H1 (cell line): ENCODE measurements at regions not wholly inside any gene's neighbourhood (a gene's known extent, or its start where the extent isn't known, plus 50 kb on each side); places are given as distances from the start of the nearest gene placed in this dataset.

Experiments
- CTCF ChIA-PET: fragments of 300-600 bp; sonication (Branson Sonifier 250); formaldehyde crosslinking; loops from one replicate; lab custom pipeline; 2021; ENCODE audit not compliant: partially characterized antibody; lab: Charles Lee
- POLR2A ChIA-PET: fragments of 300-600 bp; sonication (Branson Sonifier 250); formaldehyde crosslinking; loops from one replicate; lab custom pipeline; 2021; ENCODE audit warnings: inconsistent platforms; ENCODE audit not compliant: partially characterized antibody; lab: Charles Lee
- DNase-seq, 2 experiments: peaks; one replicate each; pipeline versions ENCODE4 v3.0.0 to v3.0.0-alpha.2; 2010 to 2022; ENCODE audit warnings: low spot score in 2 of 2, low read depth in 1 of 2, mixed read lengths in 1 of 2
- FAIRE-seq: peaks from 2 replicates; lab custom pipeline; 2011; peaks lifted over from hg19 to GRCh38; lab: Jason Lieb, UNC
- H2AFZ ChIP-seq: 2 replicates; pipeline ENCODE4 v1.8.1; 2012; ENCODE audit warnings: low read length, inconsistent platforms
- H2AK5ac ChIP-seq: 2 replicates; pipeline ENCODE4 v1.6.1; 2013; ENCODE audit warnings: low read depth, low read length
- H2BK120ac ChIP-seq: replicated peaks from 2 replicates; pipeline ENCODE3; 2013; ENCODE audit warnings: low read depth, low read length, inconsistent platforms
- H2BK12ac ChIP-seq: 2 replicates; pipeline ENCODE4 v1.6.1; 2013; ENCODE audit warnings: low read depth, low read length
- H2BK15ac ChIP-seq: 2 replicates; pipeline ENCODE4 v1.6.1; 2013; ENCODE audit warnings: low read length
- H2BK20ac ChIP-seq: 2 replicates; pipeline ENCODE4 v1.6.1; 2013; ENCODE audit warnings: low read length
- H2BK5ac ChIP-seq: 2 replicates; pipeline ENCODE4 v1.6.1; 2013; ENCODE audit warnings: low read depth, low read length
- H3K14ac ChIP-seq: 2 replicates; pipeline ENCODE4 v1.6.1; 2013; ENCODE audit warnings: inconsistent platforms; ENCODE audit not compliant: insufficient read length
- H3K18ac ChIP-seq: 2 replicates; pipeline ENCODE4 v1.6.1; 2013; ENCODE audit warnings: low read length; ENCODE audit errors: extremely low read depth
- H3K23ac ChIP-seq: 2 replicates; pipeline ENCODE4 v1.6.1; 2013; ENCODE audit warnings: inconsistent platforms; ENCODE audit not compliant: insufficient read length
- H3K23me2 ChIP-seq: 2 replicates; pipeline ENCODE4 v1.6.1; 2013; ENCODE audit warnings: low read depth, low read length
- H3K27ac ChIP-seq: 2 replicates; pipeline ENCODE4 v1.6.1; 2011; ENCODE audit warnings: low read depth, low read length, inconsistent platforms
- H3K27me3 ChIP-seq, 4 experiments: replicated peaks in 1 of 4; 1 replicate in 1 of 4; 2 replicates in 3 of 4; pipeline versions ENCODE4 v1.6.1 to v1.8.1; 2011 to 2013; ENCODE audit warnings: low read length in 3 of 4, mild to moderate bottlenecking in 3 of 4, inconsistent platforms in 2 of 4, mixed read lengths in 2 of 4, moderate library complexity in 1 of 4; ENCODE audit not compliant: control insufficient read depth in 3 of 4, insufficient read depth in 3 of 4; ENCODE audit errors: extremely low read depth in 1 of 4
- H3K36me3 ChIP-seq, 4 experiments: 2 replicates each; pipeline versions ENCODE4 v1.6.1 to v1.8.1; 2011 to 2013; ENCODE audit warnings: mild to moderate bottlenecking in 4 of 4, low read length in 3 of 4, moderate library complexity in 2 of 4, control low read depth in 1 of 4, inconsistent platforms in 1 of 4; ENCODE audit not compliant: insufficient read depth in 4 of 4, control insufficient read depth in 2 of 4
- H3K4ac ChIP-seq: replicated peaks from 2 replicates; pipeline ENCODE3; 2013; ENCODE audit warnings: low read length, low read depth, mixed read lengths, inconsistent platforms; ENCODE audit not compliant: insufficient read length
- H3K4me1 ChIP-seq, 4 experiments: replicated peaks in 1 of 4; 1 replicate in 1 of 4; 2 replicates in 3 of 4; pipeline versions ENCODE4 v1.6.1 to v1.8.1; 2011 to 2013; ENCODE audit warnings: low read length in 3 of 4, inconsistent platforms in 2 of 4, mixed read lengths in 1 of 4; ENCODE audit not compliant: insufficient read depth in 4 of 4, control insufficient read depth in 3 of 4
- H3K4me2 ChIP-seq, 2 experiments: 2 replicates each; pipeline versions ENCODE4 v1.6.1 to v1.8.1; 2011 to 2013; ENCODE audit warnings: low read depth in 2 of 2, low read length in 2 of 2, control low read depth in 1 of 2, inconsistent platforms in 1 of 2, mild to moderate bottlenecking in 1 of 2; ENCODE audit not compliant: insufficient read depth in 1 of 2
- H3K4me3 ChIP-seq, 4 experiments: fragments of 200-600, 300-600 bp in 1 of 4; sonication (generic), shearing (Covaris generic), sonication (Bioruptor Twin) in 1 of 4; 2 replicates each; pipeline versions ENCODE4 v1.5.1 to v1.8.1; 2011 to 2016; ENCODE audit warnings: low read length in 4 of 4, low read depth in 3 of 4, control low read depth in 2 of 4, inconsistent platforms in 2 of 4, mild to moderate bottlenecking in 2 of 4, mixed read lengths in 1 of 4, moderate library complexity in 1 of 4; ENCODE audit not compliant: insufficient read depth in 2 of 4; ENCODE audit errors: extremely low read depth in 1 of 4
- H3K56ac ChIP-seq: replicated peaks from 2 replicates; pipeline ENCODE3; 2013; ENCODE audit warnings: low read depth, mild to moderate bottlenecking, mixed read lengths, low read length, inconsistent platforms; ENCODE audit not compliant: insufficient read length
- H3K79me1 ChIP-seq: 2 replicates; pipeline ENCODE4 v1.6.1; 2013; ENCODE audit warnings: low read depth, low read length, control low read depth
- H3K79me2 ChIP-seq, 2 experiments: 2 replicates each; pipeline versions ENCODE4 v1.6.1 to v1.8.1; 2012 to 2013; ENCODE audit warnings: low read length in 2 of 2, mild to moderate bottlenecking in 2 of 2, inconsistent platforms in 1 of 2; ENCODE audit not compliant: insufficient read depth in 2 of 2, control insufficient read depth in 1 of 2
- H3K9ac ChIP-seq, 4 experiments: replicated peaks in 1 of 4; 1 replicate in 1 of 4; 2 replicates in 3 of 4; pipeline versions ENCODE4 v1.6.1 to v1.8.1; 2011 to 2013; ENCODE audit warnings: low read depth in 3 of 4, low read length in 3 of 4, control low read depth in 2 of 4, mild to moderate bottlenecking in 2 of 4, moderate library complexity in 2 of 4, inconsistent platforms in 1 of 4; ENCODE audit errors: extremely low read depth in 1 of 4
- H3K9me3 ChIP-seq, 2 experiments: 2 replicates each; pipeline versions ENCODE4 v1.6.1 to v1.8.1; 2012 to 2013; ENCODE audit warnings: mild to moderate bottlenecking in 2 of 2, moderate library complexity in 2 of 2, control low read depth in 1 of 2, inconsistent platforms in 1 of 2, low read depth in 1 of 2, low read length in 1 of 2, mixed read lengths in 1 of 2; ENCODE audit not compliant: insufficient read depth in 2 of 2
- H4K20me1 ChIP-seq, 2 experiments: replicated peaks in 1 of 2; 2 replicates each; pipeline versions ENCODE3 to v1.8.1; 2011 to 2013; ENCODE audit warnings: inconsistent platforms in 2 of 2, low read length in 2 of 2, mild to moderate bottlenecking in 1 of 2; ENCODE audit not compliant: insufficient read depth in 2 of 2, control insufficient read depth in 1 of 2
- H4K5ac ChIP-seq: 2 replicates; pipeline ENCODE4 v1.6.1; 2013; ENCODE audit warnings: low read length, low read depth, mixed read lengths, inconsistent platforms; ENCODE audit not compliant: insufficient read length
- H4K8ac ChIP-seq: 2 replicates; pipeline ENCODE4 v1.8.0; 2013; ENCODE audit warnings: mild to moderate bottlenecking, moderate library complexity, low read length, inconsistent platforms; ENCODE audit not compliant: insufficient read depth; ENCODE audit errors: extremely low read depth
- H4K91ac ChIP-seq: replicated peaks from 2 replicates; pipeline ENCODE3; 2013; ENCODE audit warnings: low read length, mixed read lengths, inconsistent platforms; ENCODE audit not compliant: insufficient read length
- CHD1 ChIP-seq: IDR thresholded peaks from 2 replicates; pipeline ENCODE4 v1.6.1; 2012; ENCODE audit warnings: low read depth, low read length, improper control_type of control experiment
- HDAC2 ChIP-seq, 2 experiments: fragments of 300-600 bp in 1 of 2; sonication (generic) in 1 of 2; IDR thresholded peaks; 2 replicates each; pipeline ENCODE4 v1.6.1; 2011 to 2012; ENCODE audit warnings: low read depth in 2 of 2, low read length in 2 of 2, mild to moderate bottlenecking in 2 of 2, moderate library complexity in 2 of 2, borderline replicate concordance in 1 of 2, inconsistent platforms in 1 of 2
- JUND ChIP-seq: IDR thresholded peaks from 2 replicates; pipeline ENCODE4 v1.6.1; 2011; ENCODE audit warnings: mild to moderate bottlenecking, improper control_type of control experiment, low read length
- PHF8 ChIP-seq: fragments of 200-600 bp; sonication (generic); conservative IDR thresholded peaks from 2 replicates; pipeline ENCODE4 v1.7.1; 2012; ENCODE audit warnings: low read depth, mild to moderate bottlenecking, inconsistent platforms, low read length, moderate library complexity
- RAD21 ChIP-seq, 2 experiments: IDR thresholded peaks in 1 of 2; conservative IDR thresholded peaks in 1 of 2; 2 replicates each; pipeline ENCODE4 v1.6.1; 2011; ENCODE audit warnings: low read depth in 2 of 2, low read length in 2 of 2, improper control_type of control experiment in 1 of 2, inconsistent platforms in 1 of 2, mild to moderate bottlenecking in 1 of 2, moderate library complexity in 1 of 2
- SAP30 ChIP-seq: fragments of 300-600 bp; sonication (generic); IDR thresholded peaks from 2 replicates; pipeline ENCODE4 v1.7.1; 2012; ENCODE audit warnings: low read length, moderate library complexity, mild to moderate bottlenecking, inconsistent platforms; ENCODE audit not compliant: insufficient read depth, insufficient replicate concordance
- TAF1 ChIP-seq: IDR thresholded peaks from 2 replicates; pipeline ENCODE4 v1.6.1; 2011; ENCODE audit warnings: mild to moderate bottlenecking, low read depth, low read length
- TEAD4 ChIP-seq: IDR thresholded peaks from 2 replicates; pipeline ENCODE4 v1.6.1; 2012; ENCODE audit warnings: low read depth, low read length, inconsistent platforms, mixed read lengths
- WGBS, 2 experiments: shearing (Covaris generic) in 1 of 2; methylation state at CpG; one replicate each; pipeline versions ENCODE4 v1.1.6 to v1.1.7; 2013 to 2015; ENCODE audit warnings: low lambda C conversion rate in 2 of 2, mixed read lengths in 2 of 2, inconsistent platforms in 1 of 2, low coverage in 1 of 2, missing lambda C conversion rate in 1 of 2; ENCODE audit not compliant: insufficient replicate concordance in 2 of 2, insufficient coverage in 1 of 2, insufficient read length in 1 of 2; ENCODE audit errors: extremely low coverage in 1 of 2, missing lambda C conversion rate in 1 of 2; 5-methylcytosine and 5-hydroxymethylcytosine counted together
- TF ChIP-seq, protein P1 (sequence below): IDR thresholded peaks from 2 replicates; pipeline ENCODE4 v1.6.1; 2012; ENCODE audit warnings: inconsistent platforms

DNA sequence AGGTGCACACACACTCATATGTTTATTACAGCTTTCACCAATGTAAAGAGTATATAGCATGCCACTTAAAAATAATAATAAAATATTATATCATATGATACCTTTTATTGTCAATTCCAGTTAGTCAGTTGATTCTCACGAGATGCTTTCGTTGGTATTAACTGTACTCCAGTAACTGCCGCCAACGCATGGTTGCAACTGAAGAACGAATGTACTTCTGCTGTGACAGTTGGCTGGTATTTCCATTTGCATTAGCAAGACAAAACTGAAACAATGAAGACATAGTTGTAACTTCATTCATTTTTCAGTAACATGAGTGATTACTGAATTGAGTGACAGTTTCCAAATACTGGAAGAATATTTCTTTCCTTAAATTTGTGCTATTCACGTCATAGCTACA lies 70.5 kb upstream of the PRKCQ start:
- H4K8ac ChIP-seq: no peak overlapping the region
- H3K9ac ChIP-seq: no peak overlapping the region
- no peaks in the 10 kb centered on the region for H3K9me3 ChIP-seq
- no peak overlapping the region for H3K18ac ChIP-seq
- no peaks in the 10 kb centered on the region for H3K36me3 ChIP-seq
- no peak overlapping the region for H2AFZ ChIP-seq
- H2BK12ac ChIP-seq: no peak overlapping the region
- no peak overlapping the region for H2BK120ac ChIP-seq
- no peak overlapping the region for H3K4ac ChIP-seq
- no peaks in the 10 kb centered on the region for H4K20me1 ChIP-seq
- no peak overlapping the region for H4K91ac ChIP-seq
- H4K5ac ChIP-seq: no peak overlapping the region
- no peaks in the 10 kb centered on the region for H3K23me2 ChIP-seq
- H3K79me1 ChIP-seq: no peaks in the 10 kb centered on the region
- H3K56ac ChIP-seq: no peak overlapping the region
- H3K27ac ChIP-seq: no peak overlapping the region
- H3K27me3 ChIP-seq: no peaks in the 10 kb centered on the region
- WGBS, 2 experiments: 93% methylated on average over 6 of the region's 6 CpGs; no CpG with 5 or more reads in 1 of the 2 experiments
- no peak overlapping the region for H3K23ac ChIP-seq
- TF ChIP-seq JUND: no peak
- TF ChIP-seq CHD1: no peak
- TF ChIP-seq TEAD4: no peak
- no peak for TF ChIP-seq SAP30
- no peak for TF ChIP-seq TAF1
- TF ChIP-seq HDAC2 (IDR thresholded peaks at IDR 0.05; ENCODE audit: borderline replicate concordance in 1 of 2, low read depth in 2 of 2, low read length in 2 of 2): no peak
- TF ChIP-seq RAD21 (IDR thresholded peaks at IDR 0.05 in 1 of 2, conservative IDR thresholded peaks at IDR 0.05 in 1 of 2; ENCODE audit: low read depth in 2 of 2, low read length in 2 of 2): no peak
- TF ChIP-seq PHF8: no peak
- TF ChIP-seq, protein P1, sequence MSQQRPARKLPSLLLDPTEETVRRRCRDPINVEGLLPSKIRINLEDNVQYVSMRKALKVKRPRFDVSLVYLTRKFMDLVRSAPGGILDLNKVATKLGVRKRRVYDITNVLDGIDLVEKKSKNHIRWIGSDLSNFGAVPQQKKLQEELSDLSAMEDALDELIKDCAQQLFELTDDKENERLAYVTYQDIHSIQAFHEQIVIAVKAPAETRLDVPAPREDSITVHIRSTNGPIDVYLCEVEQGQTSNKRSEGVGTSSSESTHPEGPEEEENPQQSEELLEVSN: no peak
- H3K14ac ChIP-seq: no peak overlapping the region
- no peak overlapping the region for H3K4me3 ChIP-seq
- ChIA-PET POLR2A (no interaction called here), CTCF (interaction anchor here (1.0 kb wide), 1 partner anchor 127 kb away, joined by 3 read pairs; no protein-coding TSS in a partner anchor)
- H3K79me2 ChIP-seq: no peaks in the 10 kb centered on the region
- H2BK5ac ChIP-seq: no peak overlapping the region
- FAIRE-seq: no peak
- H2BK15ac ChIP-seq: no peak overlapping the region
- no peak overlapping the region for H2AK5ac ChIP-seq
- H3K4me1 ChIP-seq: peaks cover 0 to 12% (median 3%) of the 10 kb centered on the region in 4 experiments; a peak in 4 of 7 replicates
- DNase-seq: no peak
- H2BK20ac ChIP-seq: no peak overlapping the region
- no peak overlapping the region for H3K4me2 ChIP-seq
